ENCODE measurements at regions not wholly inside any gene's neighbourhood (a gene's known extent, or its start where the extent isn't known, plus 50 kb on each side); places are given as distances from the start of the nearest gene placed in this dataset.

GRCh38 chr6:93970684-93971083 lies 551.3 kb upstream of the EPHA7 start:
- TF ChIP-seq, protein P1, sequence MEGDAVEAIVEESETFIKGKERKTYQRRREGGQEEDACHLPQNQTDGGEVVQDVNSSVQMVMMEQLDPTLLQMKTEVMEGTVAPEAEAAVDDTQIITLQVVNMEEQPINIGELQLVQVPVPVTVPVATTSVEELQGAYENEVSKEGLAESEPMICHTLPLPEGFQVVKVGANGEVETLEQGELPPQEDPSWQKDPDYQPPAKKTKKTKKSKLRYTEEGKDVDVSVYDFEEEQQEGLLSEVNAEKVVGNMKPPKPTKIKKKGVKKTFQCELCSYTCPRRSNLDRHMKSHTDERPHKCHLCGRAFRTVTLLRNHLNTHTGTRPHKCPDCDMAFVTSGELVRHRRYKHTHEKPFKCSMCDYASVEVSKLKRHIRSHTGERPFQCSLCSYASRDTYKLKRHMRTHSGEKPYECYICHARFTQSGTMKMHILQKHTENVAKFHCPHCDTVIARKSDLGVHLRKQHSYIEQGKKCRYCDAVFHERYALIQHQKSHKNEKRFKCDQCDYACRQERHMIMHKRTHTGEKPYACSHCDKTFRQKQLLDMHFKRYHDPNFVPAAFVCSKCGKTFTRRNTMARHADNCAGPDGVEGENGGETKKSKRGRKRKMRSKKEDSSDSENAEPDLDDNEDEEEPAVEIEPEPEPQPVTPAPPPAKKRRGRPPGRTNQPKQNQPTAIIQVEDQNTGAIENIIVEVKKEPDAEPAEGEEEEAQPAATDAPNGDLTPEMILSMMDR (IDR thresholded peaks at IDR 0.05), result no peak
- TF ChIP-seq POLR2A (IDR thresholded peaks at IDR 0.05), result no peak
